Lower leg skin (tissue), 3 donors: ENCODE measurements at regions not wholly inside any gene's neighbourhood (a gene's known extent, or its start where the extent isn't known, plus 50 kb on each side); places are given as distances from the start of the nearest gene placed in this dataset.

Experiments
- CTCF ChIP-seq, 3 donors: fragments of 450-650 bp; IDR thresholded peaks; one replicate each; pipeline ENCODE4 v1.5.1; 2016; ENCODE audit warnings: antibody characterized with exemption in 3 of 3, mild to moderate bottlenecking in 3 of 3, moderate library complexity in 2 of 3
- POLR2A ChIP-seq, 2 donors: fragments of 450-650 bp; IDR thresholded peaks; one replicate each; pipeline ENCODE4 v1.6.1; 2016 to 2017; ENCODE audit warnings: antibody characterized with exemption in 2 of 2, mild to moderate bottlenecking in 1 of 2, moderate library complexity in 1 of 2

- TF ChIP-seq CTCF (IDR thresholded peaks at IDR 0.05) = no peak
- TF ChIP-seq POLR2A (IDR thresholded peaks at IDR 0.05) = no peak
Observed at GRCh38 chr18:45236676-45237075, 378.6 kb upstream of the SLC14A2 start.
